ENCODE measurements at regions not wholly inside any gene's neighbourhood (a gene's known extent, or its start where the extent isn't known, plus 50 kb on each side); places are given as distances from the start of the nearest gene placed in this dataset.

GRCh38 chr5:154690488-154690887 is 64.7 kb upstream of the LARP1 start:
- Histone ChIP-seq H3K9ac (ENCODE audit: low read length in 3 of 3) (no peak overlapping the region), H3K36me3 (ENCODE audit: control insufficient read depth in 2 of 3, insufficient read depth in 3 of 3, low read length in 3 of 3) (no peaks in the 10 kb centered on the region), H3K4me1 (ENCODE audit: control insufficient read depth in 2 of 3, insufficient read depth in 2 of 3, low read depth in 1 of 3, low read length in 3 of 3) (peaks cover 0 to 2% (median 0%) of the 10 kb centered on the region in 3 donors), H3K27me3 (ENCODE audit: control insufficient read depth, insufficient read depth, low read length) (no peaks in the 10 kb centered on the region), H3K4me3 (ENCODE audit: low read length in 3 of 3) (no peak overlapping the region), H3K27ac (ENCODE audit: low read depth in 2 of 2, low read length in 2 of 2) (no peak overlapping the region), H3K9me3 (ENCODE audit: control insufficient read depth in 2 of 3, insufficient read depth in 1 of 3, low read length in 3 of 3) (peaks cover 0 to 5% (median 0%) of the 10 kb centered on the region in 3 donors)
- TF ChIP-seq, protein P1, sequence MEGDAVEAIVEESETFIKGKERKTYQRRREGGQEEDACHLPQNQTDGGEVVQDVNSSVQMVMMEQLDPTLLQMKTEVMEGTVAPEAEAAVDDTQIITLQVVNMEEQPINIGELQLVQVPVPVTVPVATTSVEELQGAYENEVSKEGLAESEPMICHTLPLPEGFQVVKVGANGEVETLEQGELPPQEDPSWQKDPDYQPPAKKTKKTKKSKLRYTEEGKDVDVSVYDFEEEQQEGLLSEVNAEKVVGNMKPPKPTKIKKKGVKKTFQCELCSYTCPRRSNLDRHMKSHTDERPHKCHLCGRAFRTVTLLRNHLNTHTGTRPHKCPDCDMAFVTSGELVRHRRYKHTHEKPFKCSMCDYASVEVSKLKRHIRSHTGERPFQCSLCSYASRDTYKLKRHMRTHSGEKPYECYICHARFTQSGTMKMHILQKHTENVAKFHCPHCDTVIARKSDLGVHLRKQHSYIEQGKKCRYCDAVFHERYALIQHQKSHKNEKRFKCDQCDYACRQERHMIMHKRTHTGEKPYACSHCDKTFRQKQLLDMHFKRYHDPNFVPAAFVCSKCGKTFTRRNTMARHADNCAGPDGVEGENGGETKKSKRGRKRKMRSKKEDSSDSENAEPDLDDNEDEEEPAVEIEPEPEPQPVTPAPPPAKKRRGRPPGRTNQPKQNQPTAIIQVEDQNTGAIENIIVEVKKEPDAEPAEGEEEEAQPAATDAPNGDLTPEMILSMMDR (IDR thresholded peaks at IDR 0.05; ENCODE audit: borderline replicate concordance, extremely low read depth, insufficient read depth), result no peak
- DNase-seq (no peak), FAIRE-seq (no peak)
- intact Hi-C loops (cut with DNase I), result no loop called here

GRCh38 chr5:154686490-154686889 is 68.7 kb upstream of the LARP1 start:
- intact Hi-C loops (cut with DNase I), result no loop called here
- TF ChIP-seq, protein P1 (IDR thresholded peaks at IDR 0.05; ENCODE audit: borderline replicate concordance, extremely low read depth, insufficient read depth), result no peak

GRCh38 chr5:154683101-154683880 is 71.9 kb upstream of the LARP1 start:
- Histone ChIP-seq H3K9me3 (ENCODE audit: control insufficient read depth in 2 of 3, insufficient read depth in 1 of 3, low read length in 3 of 3) (peaks cover 0 to 5% (median 0%) of the 10 kb centered on the region in 3 donors), H3K36me3 (ENCODE audit: control insufficient read depth in 2 of 3, insufficient read depth in 3 of 3, low read length in 3 of 3) (no peaks in the 10 kb centered on the region), H3K27me3 (ENCODE audit: control insufficient read depth, insufficient read depth, low read length) (no peaks in the 10 kb centered on the region), H3K4me1 (ENCODE audit: control insufficient read depth in 2 of 3, insufficient read depth in 2 of 3, low read depth in 1 of 3, low read length in 3 of 3) (peaks cover 0 to 8% (median 5%) of the 10 kb centered on the region in 3 donors), H3K27ac (ENCODE audit: low read depth in 2 of 2, low read length in 2 of 2) (peak overlapping the region; percentile 51 to 76), H3K9ac (ENCODE audit: low read length in 3 of 3) (peak overlapping the region in 2 of 3 donors; percentile 49 to 76), H3K4me3 (ENCODE audit: low read length in 3 of 3) (peak overlapping the region; percentile 4 to 74 (median 49))
- no peak for DNase-seq
- no peak for FAIRE-seq
- intact Hi-C loops (cut with DNase I), result no loop called here
- TF ChIP-seq, protein P1 (IDR thresholded peaks at IDR 0.05; ENCODE audit: borderline replicate concordance, extremely low read depth, insufficient read depth), result no peak

More at GRCh38 chr5:154686490-154686889, 68.7 kb upstream of the LARP1 start:
- DNase-seq (no peak), FAIRE-seq (no peak)
- no peak overlapping the region for H3K27ac ChIP-seq (ENCODE audit: low read depth in 2 of 2, low read length in 2 of 2)
- peaks cover 0 to 8% (median 5%) of the 10 kb centered on the region in 3 donors for H3K4me1 ChIP-seq (ENCODE audit: control insufficient read depth in 2 of 3, insufficient read depth in 2 of 3, low read depth in 1 of 3, low read length in 3 of 3)
- no peak overlapping the region for H3K4me3 ChIP-seq (ENCODE audit: low read length in 3 of 3)
- H3K9me3 ChIP-seq (ENCODE audit: control insufficient read depth in 2 of 3, insufficient read depth in 1 of 3, low read length in 3 of 3), result peaks cover 0 to 5% (median 0%) of the 10 kb centered on the region in 3 donors
- H3K9ac ChIP-seq (ENCODE audit: low read length in 3 of 3), result no peak overlapping the region
- H3K36me3 ChIP-seq (ENCODE audit: control insufficient read depth in 2 of 3, insufficient read depth in 3 of 3, low read length in 3 of 3), result no peaks in the 10 kb centered on the region
- no peaks in the 10 kb centered on the region for H3K27me3 ChIP-seq (ENCODE audit: control insufficient read depth, insufficient read depth, low read length)
